MV-4-11 (cell line): ENCODE measurements at regions not wholly inside any gene's neighbourhood (a gene's known extent, or its start where the extent isn't known, plus 50 kb on each side); places are given as distances from the start of the nearest gene placed in this dataset.
"Not testable (repeated sequence)": the region's sequence is repeated elsewhere in the genome, so short reads cannot be mapped to it uniquely, and the experiment has no call there.

Experiments
- DNase-seq: peaks from one replicate; lab custom pipeline; 2025; lab: John Stamatoyannopoulos, UW

DNA sequence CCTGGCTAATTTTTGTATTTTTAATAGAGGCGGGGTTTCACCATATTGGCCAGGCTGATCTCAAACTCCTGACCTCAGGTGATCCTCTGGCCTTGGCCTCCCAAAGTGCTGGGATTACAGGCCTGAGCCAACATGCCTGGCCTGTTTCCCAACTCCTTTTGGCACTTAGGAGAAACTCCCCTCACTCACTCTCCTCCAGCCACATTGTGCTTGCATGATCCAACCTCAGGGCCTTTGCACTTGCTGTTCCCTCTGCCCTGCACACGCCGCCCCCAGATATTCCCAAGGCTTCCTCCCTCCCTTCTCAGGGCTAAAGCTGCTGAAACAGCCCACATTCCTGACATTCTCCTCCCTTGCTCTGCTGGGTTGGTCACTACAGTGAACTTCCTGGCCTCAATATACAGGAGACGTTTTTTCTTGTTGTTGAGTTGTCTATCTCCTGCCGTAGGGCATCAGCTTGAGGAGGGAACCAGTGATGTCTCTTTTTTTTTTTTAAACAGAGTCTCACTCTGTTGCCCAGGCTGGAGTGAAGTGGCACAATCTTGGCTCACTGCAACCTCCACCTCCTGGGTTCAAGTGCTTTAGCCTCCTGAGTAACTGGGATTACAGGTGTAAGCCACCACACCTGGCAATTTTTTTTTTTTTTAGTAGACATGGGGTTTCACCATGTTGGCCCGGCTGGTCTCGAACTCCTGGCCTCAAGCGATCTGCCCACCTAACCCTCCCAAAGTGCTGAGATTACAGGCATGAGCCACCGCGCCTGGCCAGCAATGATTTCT, 61.4 kb upstream of the PTPN1 start:
- not testable (repeated sequence) for DNase-seq

DNA sequence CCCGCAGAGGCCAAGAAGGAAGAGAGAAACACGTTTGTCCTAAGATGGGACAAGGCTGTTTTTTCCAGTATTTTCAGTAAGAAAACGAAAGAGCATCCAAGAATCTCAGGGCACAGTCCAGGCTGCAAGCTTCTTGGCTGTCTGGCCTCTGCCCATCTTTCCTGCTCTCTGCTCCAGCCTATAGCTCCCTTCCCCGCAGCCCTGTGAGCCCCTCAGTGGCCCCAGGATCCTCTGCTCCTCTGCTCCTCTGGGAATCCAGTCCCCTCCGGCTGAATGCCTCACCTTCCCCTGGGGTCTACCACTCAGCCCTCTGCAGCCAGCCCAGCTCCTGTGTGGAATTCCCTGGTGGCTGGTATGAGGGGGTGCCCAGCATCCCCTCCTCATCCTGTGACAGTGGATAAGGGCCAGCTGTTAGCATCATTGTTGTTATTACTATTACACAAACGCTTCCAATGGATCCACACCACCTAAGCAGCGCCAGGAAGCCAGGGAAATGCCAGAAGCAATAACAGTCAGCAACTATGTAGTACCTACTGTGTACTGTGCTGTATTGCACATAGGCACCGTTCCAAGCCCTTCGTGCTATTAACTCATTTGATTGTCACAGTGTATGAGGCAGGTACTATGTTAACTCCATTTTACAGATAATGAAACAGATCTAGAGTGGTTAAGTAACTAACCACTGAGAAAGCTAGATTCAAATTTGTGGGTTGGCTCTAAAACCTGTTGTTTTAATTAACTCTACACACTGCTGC, 60.3 kb upstream of the PTPN1 start:
- no peak for DNase-seq

DNA sequence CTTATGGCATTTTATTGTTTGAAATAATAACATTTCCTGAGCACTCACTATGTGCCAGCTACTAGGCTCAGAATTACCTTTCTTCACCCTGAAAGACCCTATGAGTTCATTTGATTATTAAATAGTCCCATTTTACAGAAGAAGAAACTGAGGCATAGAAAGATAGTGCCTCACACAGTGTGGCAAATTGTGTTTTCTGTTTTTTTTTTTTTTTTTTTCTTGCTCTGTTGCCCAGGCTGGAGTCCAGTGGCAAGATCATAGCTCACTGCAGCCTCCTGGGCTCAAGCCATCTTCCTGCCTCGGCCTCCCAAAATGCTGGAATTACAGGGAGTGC, 59.7 kb upstream of the PTPN1 start:
- DNase-seq: no peak

DNA sequence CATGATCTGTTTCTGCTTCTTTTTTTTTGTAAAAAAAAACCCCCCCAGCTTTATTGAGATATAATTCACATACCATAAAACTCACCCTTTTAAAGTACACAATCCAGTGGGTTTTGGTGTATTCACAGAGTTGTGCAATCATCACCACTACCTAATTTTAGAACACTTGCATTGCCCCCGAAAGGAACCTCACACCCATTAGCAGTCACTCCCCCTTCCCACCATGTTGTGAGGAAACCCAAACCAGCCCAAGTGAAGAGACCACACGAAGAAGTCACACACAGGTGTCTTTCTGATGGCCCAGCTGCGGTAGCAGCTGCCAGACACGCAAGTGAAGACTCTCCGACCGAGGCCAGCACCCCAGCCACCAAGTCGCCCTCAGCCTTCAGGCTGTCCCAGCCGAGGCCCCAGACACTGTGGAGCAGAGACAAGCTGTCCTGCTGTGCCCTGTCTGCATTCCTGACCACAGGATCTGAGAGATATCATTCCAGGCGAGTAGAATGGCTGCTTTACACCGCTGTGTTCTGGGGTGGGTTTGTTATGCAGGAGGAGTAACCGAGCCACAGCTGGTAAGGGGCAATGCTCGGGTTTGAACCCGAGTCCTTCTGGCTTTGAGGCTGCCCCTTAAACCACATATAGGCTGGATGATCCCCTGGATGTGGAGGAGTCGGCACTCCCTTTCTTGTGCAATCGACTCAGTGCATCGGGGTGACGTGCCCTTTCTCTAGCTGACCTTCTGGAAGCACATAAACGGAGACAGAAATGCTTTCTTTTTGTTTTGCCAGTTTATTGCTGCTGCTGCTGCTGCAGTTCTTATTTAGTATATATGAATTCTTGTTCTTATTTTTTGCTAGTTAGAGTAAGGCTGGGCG, 59.1 kb upstream of the PTPN1 start:
- DNase-seq: peak; percentile 99

DNA sequence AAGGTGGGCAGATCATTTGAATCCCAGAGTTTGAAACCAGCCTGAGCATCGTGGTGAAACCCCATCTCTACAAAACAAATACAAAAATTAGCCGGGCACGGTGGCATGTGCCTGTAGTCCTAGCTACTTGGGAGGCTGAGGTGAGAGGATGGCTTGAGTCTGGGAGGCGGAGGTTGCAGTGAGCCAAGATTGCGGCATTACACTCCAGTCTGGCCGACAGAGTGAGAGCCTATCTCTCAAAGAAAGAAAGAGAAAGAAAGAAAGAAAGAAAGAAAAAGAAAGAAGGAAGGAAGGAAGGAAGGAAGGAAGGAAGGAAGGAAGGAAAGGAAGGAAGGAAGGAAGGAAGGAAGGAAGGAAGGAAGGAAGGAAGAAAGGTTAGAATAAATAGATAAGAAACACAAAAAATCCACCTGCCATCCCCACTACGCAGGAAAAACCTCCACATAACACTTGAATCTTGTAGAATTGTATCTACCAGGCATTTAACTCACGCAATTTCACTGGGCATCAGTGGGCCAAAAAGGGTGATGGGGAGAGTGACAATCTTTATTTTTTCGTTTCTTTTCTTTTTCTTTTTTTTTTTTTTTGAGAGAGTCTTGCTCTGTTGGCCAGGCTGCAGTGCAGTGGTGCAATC, 58.3 kb upstream of the PTPN1 start:
- DNase-seq: not testable (repeated sequence)

DNA sequence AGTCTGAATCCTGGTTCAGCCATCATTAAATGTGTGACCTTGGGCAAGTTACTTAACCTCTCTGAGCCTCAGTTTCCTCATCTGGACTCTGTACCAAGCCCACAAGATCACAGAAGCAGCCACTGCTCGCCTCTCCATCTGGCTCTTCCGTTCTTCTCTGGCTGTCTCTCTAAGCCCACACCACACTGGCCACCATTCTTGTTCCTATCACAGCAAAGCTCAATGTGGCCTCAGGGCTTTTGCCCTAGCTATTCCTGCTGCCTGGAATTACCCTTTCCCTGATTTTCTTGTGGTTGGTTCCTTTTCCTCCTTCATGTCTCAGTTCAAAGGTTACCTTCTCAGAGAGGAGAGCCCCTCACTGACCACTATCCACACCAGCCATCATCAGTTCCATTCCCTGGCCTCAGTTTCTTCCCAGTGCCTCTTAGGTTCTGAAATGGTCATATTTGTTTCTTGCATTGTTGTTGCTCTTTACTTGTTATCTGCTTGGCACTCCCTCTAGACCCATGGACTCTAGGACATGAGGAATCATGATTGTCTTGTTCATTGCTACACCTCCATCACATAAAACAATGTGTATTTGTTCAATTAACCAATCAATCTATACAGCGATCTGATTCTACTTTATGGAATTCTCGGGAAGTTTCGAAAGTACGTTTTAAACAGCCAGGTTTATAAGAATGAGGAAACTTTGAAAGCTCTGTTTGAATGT, 56.5 kb upstream of the PTPN1 start:
- DNase-seq: no peak

DNA sequence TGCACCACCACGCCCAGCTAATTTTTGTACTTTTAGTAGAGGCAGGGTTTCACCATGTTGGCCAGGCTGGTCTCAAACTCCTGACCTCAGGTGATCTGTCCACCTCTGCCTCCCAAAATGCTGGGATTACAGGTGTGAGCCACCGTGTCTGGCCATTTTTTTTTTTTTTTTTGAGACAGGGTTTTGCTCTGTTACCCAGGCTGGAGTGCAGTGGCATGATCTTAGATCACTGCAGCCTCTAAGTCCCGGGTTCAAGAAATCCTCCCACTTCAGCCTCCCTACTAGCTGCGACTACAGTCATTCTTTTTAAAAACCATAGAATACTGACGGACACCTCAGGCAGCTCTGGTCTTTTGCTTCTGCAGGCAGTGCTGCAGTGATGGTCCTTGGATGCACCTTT, 54.9 kb upstream of the PTPN1 start:
- not testable (repeated sequence) for DNase-seq

DNA sequence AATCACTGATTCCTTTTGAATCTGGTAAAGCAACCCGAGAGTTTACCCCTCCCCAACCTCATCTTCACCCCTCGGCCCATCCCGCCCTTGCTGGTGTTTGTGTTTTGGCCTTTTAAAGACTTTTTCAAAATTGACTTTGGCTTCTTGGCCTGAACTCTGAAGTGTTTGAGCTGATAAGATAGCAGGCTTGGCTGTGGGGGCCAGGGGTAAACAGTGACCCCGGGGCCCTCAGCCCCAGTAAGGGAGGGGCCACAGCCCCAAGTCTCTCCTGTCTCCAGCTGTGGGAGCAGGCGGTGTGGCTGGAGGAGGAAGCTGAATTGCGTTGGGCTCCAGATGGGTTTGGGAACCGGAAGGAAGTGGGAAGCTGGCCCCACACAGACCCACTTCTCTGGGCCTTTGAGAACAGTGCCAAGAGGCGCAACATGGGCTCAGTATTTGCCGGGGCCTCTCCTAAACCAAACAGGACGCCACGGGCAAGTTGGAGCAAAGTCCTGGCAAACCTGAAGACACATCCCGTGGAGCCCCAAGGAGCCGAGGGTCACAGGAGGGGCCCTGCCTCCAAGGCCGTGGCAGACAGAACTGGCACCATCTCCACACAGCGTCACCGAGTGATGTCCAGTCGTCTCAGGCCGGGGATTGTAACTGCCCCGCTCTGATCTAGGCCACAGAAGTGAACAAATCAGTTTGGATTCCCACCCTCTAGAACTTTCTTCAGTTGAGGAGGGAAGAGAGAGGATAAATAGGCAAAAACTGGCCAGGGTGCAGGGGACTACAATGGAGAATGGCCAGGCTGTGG, 54.3 kb upstream of the PTPN1 start:
- DNase-seq: peak; percentile 71

DNA sequence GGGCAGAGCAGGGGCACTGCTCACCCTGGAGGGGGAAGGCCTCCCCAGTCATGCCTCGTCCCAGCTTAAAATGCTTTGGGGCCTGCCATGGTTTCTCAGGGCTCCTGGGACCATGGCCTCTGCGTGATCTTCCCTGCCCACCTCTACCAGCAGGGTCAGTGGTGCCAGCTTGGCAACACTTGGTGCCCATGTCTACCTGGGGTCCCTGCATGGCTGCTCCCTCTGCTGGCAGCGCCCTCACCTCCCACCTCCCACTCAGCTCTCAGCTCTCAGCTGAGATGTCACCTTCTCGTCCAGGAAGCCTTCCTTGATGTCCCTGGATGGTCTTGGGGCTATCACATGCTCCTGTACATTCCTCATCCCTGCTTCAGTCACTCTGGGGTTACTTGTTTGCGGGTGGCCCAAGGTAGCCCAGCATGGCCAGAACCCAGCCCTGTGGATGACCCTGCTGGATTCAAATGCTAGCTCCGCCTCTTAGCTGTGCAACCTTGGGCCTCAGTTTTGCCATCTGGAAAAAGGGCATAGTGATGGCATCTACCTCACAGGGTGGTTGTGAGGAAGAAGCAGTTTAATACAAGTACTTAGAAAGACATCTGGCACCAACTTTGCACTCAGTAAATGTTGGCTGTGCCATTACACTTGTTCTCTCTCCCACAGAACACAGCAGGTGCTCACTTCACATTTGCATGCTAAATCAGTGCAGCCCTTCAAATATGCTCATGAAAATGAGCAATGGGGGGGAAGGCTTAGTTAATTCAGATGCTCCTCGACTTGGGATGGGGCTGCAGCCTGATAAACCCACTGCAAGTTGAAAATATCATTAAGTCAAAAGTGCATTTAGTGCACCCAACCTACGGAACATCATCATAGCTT, 53.5 kb upstream of the PTPN1 start:
- no peak for DNase-seq

DNA sequence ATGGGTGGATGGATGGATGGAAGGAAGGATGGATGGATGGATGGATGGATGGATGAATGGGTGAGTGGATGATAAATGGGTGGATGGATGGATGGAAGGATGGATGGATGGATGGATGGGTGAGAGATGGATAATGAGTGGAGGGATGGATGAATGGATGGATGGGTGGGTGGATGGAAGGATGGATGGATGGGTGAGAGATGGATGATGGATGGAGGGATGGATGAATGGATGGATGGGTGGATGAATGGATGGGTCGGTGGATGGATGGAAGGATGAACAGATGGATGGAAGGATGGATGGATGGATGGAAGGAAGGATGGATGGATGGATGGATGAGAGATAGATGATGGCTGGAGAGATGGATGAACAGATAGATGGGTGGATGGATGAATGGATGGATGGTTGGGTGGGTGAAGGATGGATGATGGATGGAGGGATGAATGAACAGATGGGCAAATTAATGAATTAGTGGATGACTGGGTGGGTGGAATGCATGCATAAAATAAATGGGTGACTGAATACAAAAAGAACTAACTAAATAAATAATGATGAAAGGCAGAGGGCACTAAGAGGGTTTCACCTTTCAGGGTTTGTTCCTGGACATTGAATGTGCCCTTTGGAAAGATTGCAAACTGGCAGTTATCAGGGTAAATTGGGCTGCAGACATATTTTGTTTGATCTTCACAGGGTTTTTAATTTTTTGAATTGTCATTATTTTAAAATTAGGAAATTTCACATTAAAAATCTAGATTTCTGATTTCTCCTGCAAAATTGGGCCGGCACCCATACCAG, 50.9 kb upstream of the PTPN1 start:
- DNase-seq: no peak

DNA sequence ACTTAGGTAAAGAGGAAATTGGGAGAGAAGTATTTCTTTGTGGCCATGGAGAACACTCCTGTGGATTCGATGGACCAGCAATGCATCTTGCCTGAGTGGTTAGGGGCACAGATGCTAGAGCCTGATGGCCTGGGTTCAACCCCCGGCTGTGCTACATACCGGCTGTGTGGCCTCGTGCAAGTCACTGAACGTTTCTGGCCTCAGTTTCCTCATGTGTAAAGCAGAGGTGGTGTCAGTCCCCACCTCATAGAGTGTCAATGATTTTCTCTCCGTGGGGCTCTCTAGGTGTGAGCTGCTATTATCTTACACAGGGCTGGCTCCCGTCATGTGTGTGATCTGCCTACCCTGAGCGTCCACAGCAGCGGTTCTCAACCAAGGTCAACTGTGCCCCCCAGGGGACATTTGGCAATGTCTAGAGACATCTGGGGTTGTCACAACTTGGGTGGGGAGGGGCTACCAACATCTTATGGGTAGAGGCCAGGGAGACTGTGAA, 50.0 kb upstream of the PTPN1 start:
- DNase-seq: no peak
